Calu3 (cell line): ENCODE measurements at regions not wholly inside any gene's neighbourhood (a gene's known extent, or its start where the extent isn't known, plus 50 kb on each side); places are given as distances from the start of the nearest gene placed in this dataset.

Experiments
- BruUV-seq: library from RNA; stranded (reverse); fragments of 400-500 nt; replicated peaks from 2 replicates; lab custom pipeline; 2021; lab: Mats Ljungman, UMichigan
- CTCF ChIA-PET: fragments of 300-600 bp; sonication (Branson Sonifier 250); formaldehyde crosslinking; loops from one replicate; lab custom pipeline; 2022; ENCODE audit warnings: antibody characterized with exemption; lab: Charles Lee
- DNase-seq: peaks from one replicate; pipeline ENCODE4 v3.0.0; 2022
- H3K27ac Mint-ChIP-seq: one replicate; pipeline ENCODE4 v1.8.0; 2022; ENCODE audit warnings: mixed read lengths; ENCODE audit not compliant: unreplicated experiment
- H3K27me3 Mint-ChIP-seq: one replicate; pipeline ENCODE4 v1.8.0; 2022; ENCODE audit warnings: mixed read lengths; ENCODE audit not compliant: unreplicated experiment
- H3K36me3 Mint-ChIP-seq: one replicate; pipeline ENCODE4 v1.8.0; 2022; ENCODE audit warnings: mild to moderate bottlenecking, moderate library complexity, mixed read lengths; ENCODE audit not compliant: insufficient read depth, unreplicated experiment
- H3K4me1 Mint-ChIP-seq: one replicate; pipeline ENCODE4 v1.8.0; 2022; ENCODE audit warnings: mild to moderate bottlenecking, low read depth, mixed read lengths; ENCODE audit not compliant: unreplicated experiment
- H3K4me3 Mint-ChIP-seq: one replicate; pipeline ENCODE4 v1.8.0; 2022; ENCODE audit warnings: mild to moderate bottlenecking, low read depth, moderate library complexity, mixed read lengths; ENCODE audit not compliant: unreplicated experiment
- H3K9me3 Mint-ChIP-seq: one replicate; pipeline ENCODE4 v1.8.0; 2022; ENCODE audit warnings: low read depth, mixed read lengths; ENCODE audit not compliant: unreplicated experiment
- CTCF ChIP-seq: fragments of 200-600 bp; IDR thresholded peaks from one replicate; pipeline ENCODE4 v1.8.0; 2022; ENCODE audit warnings: antibody characterized with exemption; ENCODE audit not compliant: unreplicated experiment
- intact Hi-C: fragments of 100-400 bp; cut with micrococcal nuclease; formaldehyde crosslinking; loops from one replicate; pipeline ENCODE4 v1.10.0; 2022; ENCODE audit not compliant: unreplicated experiment

- BruUV-seq, result no TSS peak
- Mint-ChIP-seq H3K27ac (no peak overlapping the region), H3K36me3 (no peaks in the 10 kb centered on the region), H3K4me3 (no peak overlapping the region), H3K4me1 (no peaks in the 10 kb centered on the region), H3K9me3 (no peaks in the 10 kb centered on the region), H3K27me3 (peaks cover 18% of the 10 kb centered on the region)
- intact Hi-C loops, result no loop called here
- no peak for TF ChIP-seq CTCF
- CTCF ChIA-PET, result no interaction called here
- DNase-seq, result no peak
Observed at GRCh38 chr6:1544603-1545002, 65.1 kb upstream of the FOXC1 start.

- peaks cover 18% of the 10 kb centered on the region for H3K27me3 Mint-ChIP-seq
- H3K9me3 Mint-ChIP-seq, result no peaks in the 10 kb centered on the region
- H3K4me1 Mint-ChIP-seq, result no peaks in the 10 kb centered on the region
- no peak overlapping the region for H3K27ac Mint-ChIP-seq
- TF ChIP-seq CTCF, result no peak
- CTCF ChIA-PET, result no interaction called here
- BruUV-seq, result no TSS peak
- no peaks in the 10 kb centered on the region for H3K36me3 Mint-ChIP-seq
- intact Hi-C loops, result no loop called here
- no peak for DNase-seq
- H3K4me3 Mint-ChIP-seq, result no peak overlapping the region
Observed at GRCh38 chr6:1545654-1546053, 64.1 kb upstream of the FOXC1 start.

GRCh38 chr6:1547785-1548184 lies 61.9 kb upstream of the FOXC1 start:
- Mint-ChIP-seq H3K4me3 (no peak overlapping the region), H3K27me3 (peaks cover 17% of the 10 kb centered on the region), H3K27ac (no peak overlapping the region), H3K4me1 (no peaks in the 10 kb centered on the region), H3K36me3 (no peaks in the 10 kb centered on the region), H3K9me3 (no peaks in the 10 kb centered on the region)
- CTCF ChIA-PET, result no interaction called here
- TF ChIP-seq CTCF, result no peak
- BruUV-seq, result no TSS peak
- no peak for DNase-seq
- intact Hi-C loops, result no loop called here

- CTCF ChIA-PET, result no interaction called here
- H3K4me1 Mint-ChIP-seq, result peaks cover 9% of the 10 kb centered on the region
- no peak for TF ChIP-seq CTCF
- BruUV-seq, result no TSS peak
- no peak for DNase-seq
- H3K27me3 Mint-ChIP-seq, result peaks cover 23% of the 10 kb centered on the region
- no peak overlapping the region for H3K27ac Mint-ChIP-seq
- H3K4me3 Mint-ChIP-seq, result no peak overlapping the region
- intact Hi-C loops, result no loop called here
- no peaks in the 10 kb centered on the region for H3K9me3 Mint-ChIP-seq
- H3K36me3 Mint-ChIP-seq, result peaks cover 5% of the 10 kb centered on the region
Observed at GRCh38 chr6:1551249-1551648, 58.5 kb upstream of the FOXC1 start.
